NT2/D1 (cell line): ENCODE measurements at regions not wholly inside any gene's neighbourhood (a gene's known extent, or its start where the extent isn't known, plus 50 kb on each side); places are given as distances from the start of the nearest gene placed in this dataset.

Experiments used
- YY1 ChIP-seq: IDR thresholded peaks from 2 replicates; pipeline ENCODE4 v1.6.1; 2011; ENCODE audit not compliant: insufficient read length, insufficient read depth
- ZNF274 ChIP-seq: IDR thresholded peaks from 2 replicates; pipeline ENCODE4 v1.6.1; 2011; ENCODE audit warnings: mild to moderate bottlenecking, low read depth, low read length

- TF ChIP-seq ZNF274 (no peak), YY1 (no peak)
Observed at GRCh38 chr20:52621401-52621800, 350.8 kb upstream of the TSHZ2 start.
